Liver (tissue), 8 donors: ENCODE measurements at regions not wholly inside any gene's neighbourhood (a gene's known extent, or its start where the extent isn't known, plus 50 kb on each side); places are given as distances from the start of the nearest gene placed in this dataset.
A peak's percentile ranks its signal among the peaks of the same experiment; 100 is the strongest.

Experiments used
- DNase-seq: peaks from one replicate; pipeline ENCODE4 v3.0.0-alpha.2; 2017; ENCODE audit warnings: low spot score
- H3K27ac ChIP-seq, 2 donors: one replicate each; pipeline ENCODE4 v1.7.0; 2013; ENCODE audit warnings: inconsistent platforms in 2 of 2, low read length in 2 of 2, control low read depth in 1 of 2, low read depth in 1 of 2, mild to moderate bottlenecking in 1 of 2
- H3K27me3 ChIP-seq, 4 donors: one replicate each; pipeline versions ENCODE4 v1.6.1 to v1.7.0; 2013; ENCODE audit warnings: low read length in 3 of 4, inconsistent platforms in 1 of 4, mild to moderate bottlenecking in 1 of 4, moderate library complexity in 1 of 4; ENCODE audit not compliant: control insufficient read depth in 4 of 4, insufficient read depth in 4 of 4
- H3K36me3 ChIP-seq, 4 donors: one replicate each; pipeline versions ENCODE4 v1.6.1 to v1.7.0; 2013; ENCODE audit warnings: low read length in 3 of 4, mild to moderate bottlenecking in 3 of 4, low read depth in 1 of 4, moderate library complexity in 1 of 4; ENCODE audit not compliant: control insufficient read depth in 4 of 4, insufficient read depth in 3 of 4
- H3K4me1 ChIP-seq, 4 donors: one replicate each; pipeline versions ENCODE4 v1.6.1 to v1.7.0; 2013; ENCODE audit warnings: low read length in 3 of 4, mild to moderate bottlenecking in 3 of 4, moderate library complexity in 1 of 4; ENCODE audit not compliant: control insufficient read depth in 4 of 4, insufficient read depth in 4 of 4
- H3K4me3 ChIP-seq, 3 donors: one replicate each; pipeline versions ENCODE4 v1.6.1 to v1.7.0; 2013; ENCODE audit warnings: low read length in 3 of 3, control low read depth in 1 of 3, low read depth in 1 of 3, mild to moderate bottlenecking in 1 of 3
- H3K9ac ChIP-seq, 2 donors: one replicate each; pipeline ENCODE4 v1.7.0; 2013; ENCODE audit warnings: low read length in 2 of 2, mild to moderate bottlenecking in 2 of 2, moderate library complexity in 2 of 2, control low read depth in 1 of 2, low read depth in 1 of 2
- H3K9me3 ChIP-seq, 4 donors: one replicate each; pipeline versions ENCODE4 v1.6.1 to v1.7.0; 2013; ENCODE audit warnings: low read length in 3 of 4; ENCODE audit not compliant: control insufficient read depth in 4 of 4
- EGR1 ChIP-seq, 2 donors: IDR thresholded peaks; 2 replicates each; pipeline ENCODE4 v1.6.1; 2016 to 2018; ENCODE audit warnings: antibody characterized with exemption in 2 of 2, low read depth in 2 of 2
- FOXA1 ChIP-seq: IDR thresholded peaks from 2 replicates; pipeline ENCODE4 v1.6.1; 2016; ENCODE audit warnings: antibody characterized with exemption
- FOXA2 ChIP-seq: IDR thresholded peaks from 2 replicates; pipeline ENCODE4 v1.6.1; 2016; ENCODE audit warnings: antibody characterized with exemption
- GABPA ChIP-seq, 2 donors: IDR thresholded peaks in 1 of 2; conservative IDR thresholded peaks in 1 of 2; 2 replicates each; pipeline ENCODE4 v1.6.1; 2016; ENCODE audit warnings: antibody characterized with exemption in 2 of 2, mild to moderate bottlenecking in 1 of 2, moderate library complexity in 1 of 2
- HNF4A ChIP-seq, 2 donors: conservative IDR thresholded peaks; 2 replicates each; pipeline ENCODE4 v1.6.1; 2016; ENCODE audit warnings: antibody characterized with exemption in 2 of 2, mild to moderate bottlenecking in 2 of 2
- HNF4G ChIP-seq: IDR thresholded peaks from 2 replicates; pipeline ENCODE4 v1.6.1; 2016; ENCODE audit warnings: antibody characterized with exemption
- JUND ChIP-seq, 2 donors: IDR thresholded peaks; 2 replicates each; pipeline ENCODE4 v1.6.1; 2016; ENCODE audit warnings: antibody characterized with exemption in 2 of 2
- NR2F2 ChIP-seq: IDR thresholded peaks from 2 replicates; pipeline ENCODE4 v1.6.1; 2016; ENCODE audit warnings: antibody characterized with exemption
- RAD21 ChIP-seq, 2 donors: IDR thresholded peaks; 2 replicates each; pipeline ENCODE4 v1.6.1; 2016; ENCODE audit warnings: antibody characterized with exemption in 2 of 2, mild to moderate bottlenecking in 2 of 2
- RXRA ChIP-seq, 2 donors: IDR thresholded peaks; 2 replicates each; pipeline ENCODE4 v1.6.1; 2017 to 2018; ENCODE audit warnings: antibody characterized with exemption in 2 of 2, mild to moderate bottlenecking in 1 of 2
- SP1 ChIP-seq: IDR thresholded peaks from 2 replicates; pipeline ENCODE4 v1.6.1; 2018; ENCODE audit warnings: antibody characterized with exemption, mild to moderate bottlenecking
- TAF1 ChIP-seq: conservative IDR thresholded peaks from 2 replicates; pipeline ENCODE4 v1.6.1; 2016; ENCODE audit warnings: antibody characterized with exemption, mild to moderate bottlenecking
- YY1 ChIP-seq: IDR thresholded peaks from 2 replicates; pipeline ENCODE4 v1.6.1; 2016; ENCODE audit warnings: antibody characterized with exemption, mild to moderate bottlenecking
- WGBS: extraction: QIAGEN DNeasy Blood & Tissue Kit; methylation state at CpG from one replicate; pipeline ENCODE4 v1.1.7; 2013; 5-methylcytosine and 5-hydroxymethylcytosine counted together
- TF ChIP-seq, protein P1 (sequence below): IDR thresholded peaks from 2 replicates; pipeline ENCODE4 v1.6.1; 2016; ENCODE audit warnings: antibody characterized with exemption, mild to moderate bottlenecking
- TF ChIP-seq, protein P2 (sequence below): IDR thresholded peaks from 2 replicates; pipeline ENCODE4 v1.6.1; 2016; ENCODE audit warnings: antibody characterized with exemption
- TF ChIP-seq, protein P3 (sequence below): IDR thresholded peaks from 2 replicates; pipeline ENCODE4 v1.6.1; 2016; ENCODE audit warnings: antibody characterized with exemption
- TF ChIP-seq, protein P4 (sequence below): fragments of 150-350 bp; IDR thresholded peaks from 2 replicates; pipeline ENCODE4 v1.5.1; 2017; ENCODE audit warnings: improper control_type of control experiment, low read depth, low read length; ENCODE audit not compliant: missing input control
- TF ChIP-seq, protein P5 (sequence below): IDR thresholded peaks from 2 replicates; pipeline ENCODE4 v1.6.1; 2016; ENCODE audit warnings: antibody characterized with exemption
- donor health status: healthy.
- donor health status: healthy.
- donor health status: healthy.
- donor health status: healthy.
- donor health status: healthy.

DNA sequence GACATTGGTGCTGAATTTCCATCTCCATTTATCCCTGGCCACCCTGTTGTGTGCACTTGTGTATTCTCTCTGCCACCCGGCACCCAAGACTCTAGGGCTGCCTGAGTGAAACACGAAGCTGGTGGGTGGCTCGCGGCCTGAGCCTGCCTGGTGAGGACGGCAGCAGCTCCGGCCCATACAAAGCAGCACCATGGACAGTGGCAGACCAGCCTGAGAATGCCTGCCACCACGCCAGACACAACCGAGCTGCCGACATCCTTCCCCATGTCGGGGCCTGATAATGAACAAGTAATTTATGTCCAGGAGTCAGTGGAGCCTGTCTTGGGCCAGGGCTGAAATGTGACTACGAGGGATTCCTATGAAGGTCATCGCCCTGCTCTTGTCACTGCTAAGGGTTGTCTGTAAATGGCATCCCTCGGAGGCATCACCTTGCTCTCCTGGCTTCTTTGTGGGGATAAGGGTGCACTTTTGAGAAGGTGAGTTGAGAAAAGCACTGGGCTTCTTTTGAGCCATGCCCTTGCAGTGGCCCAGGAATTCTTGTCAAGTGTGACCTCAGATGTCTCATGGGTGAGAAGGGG lies 175.7 kb downstream of the MELK start:
- TF ChIP-seq YY1 = no peak
- TF ChIP-seq, protein P1, sequence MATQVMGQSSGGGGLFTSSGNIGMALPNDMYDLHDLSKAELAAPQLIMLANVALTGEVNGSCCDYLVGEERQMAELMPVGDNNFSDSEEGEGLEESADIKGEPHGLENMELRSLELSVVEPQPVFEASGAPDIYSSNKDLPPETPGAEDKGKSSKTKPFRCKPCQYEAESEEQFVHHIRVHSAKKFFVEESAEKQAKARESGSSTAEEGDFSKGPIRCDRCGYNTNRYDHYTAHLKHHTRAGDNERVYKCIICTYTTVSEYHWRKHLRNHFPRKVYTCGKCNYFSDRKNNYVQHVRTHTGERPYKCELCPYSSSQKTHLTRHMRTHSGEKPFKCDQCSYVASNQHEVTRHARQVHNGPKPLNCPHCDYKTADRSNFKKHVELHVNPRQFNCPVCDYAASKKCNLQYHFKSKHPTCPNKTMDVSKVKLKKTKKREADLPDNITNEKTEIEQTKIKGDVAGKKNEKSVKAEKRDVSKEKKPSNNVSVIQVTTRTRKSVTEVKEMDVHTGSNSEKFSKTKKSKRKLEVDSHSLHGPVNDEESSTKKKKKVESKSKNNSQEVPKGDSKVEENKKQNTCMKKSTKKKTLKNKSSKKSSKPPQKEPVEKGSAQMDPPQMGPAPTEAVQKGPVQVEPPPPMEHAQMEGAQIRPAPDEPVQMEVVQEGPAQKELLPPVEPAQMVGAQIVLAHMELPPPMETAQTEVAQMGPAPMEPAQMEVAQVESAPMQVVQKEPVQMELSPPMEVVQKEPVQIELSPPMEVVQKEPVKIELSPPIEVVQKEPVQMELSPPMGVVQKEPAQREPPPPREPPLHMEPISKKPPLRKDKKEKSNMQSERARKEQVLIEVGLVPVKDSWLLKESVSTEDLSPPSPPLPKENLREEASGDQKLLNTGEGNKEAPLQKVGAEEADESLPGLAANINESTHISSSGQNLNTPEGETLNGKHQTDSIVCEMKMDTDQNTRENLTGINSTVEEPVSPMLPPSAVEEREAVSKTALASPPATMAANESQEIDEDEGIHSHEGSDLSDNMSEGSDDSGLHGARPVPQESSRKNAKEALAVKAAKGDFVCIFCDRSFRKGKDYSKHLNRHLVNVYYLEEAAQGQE = peak; percentile 99
- no peak for TF ChIP-seq TAF1
- Histone ChIP-seq H3K4me1 (no peaks in the 10 kb centered on the region), H3K9ac (no peak overlapping the region), H3K4me3 (no peak overlapping the region), H3K27ac (no peak overlapping the region), H3K9me3 (no peaks in the 10 kb centered on the region), H3K36me3 (no peaks in the 10 kb centered on the region), H3K27me3 (peaks cover 0 to 11% (median 1%) of the 10 kb centered on the region in 4 donors)
- WGBS = 20% methylated on average over 13 of the region's 13 CpGs
- peak; percentile 56 for DNase-seq

DNA sequence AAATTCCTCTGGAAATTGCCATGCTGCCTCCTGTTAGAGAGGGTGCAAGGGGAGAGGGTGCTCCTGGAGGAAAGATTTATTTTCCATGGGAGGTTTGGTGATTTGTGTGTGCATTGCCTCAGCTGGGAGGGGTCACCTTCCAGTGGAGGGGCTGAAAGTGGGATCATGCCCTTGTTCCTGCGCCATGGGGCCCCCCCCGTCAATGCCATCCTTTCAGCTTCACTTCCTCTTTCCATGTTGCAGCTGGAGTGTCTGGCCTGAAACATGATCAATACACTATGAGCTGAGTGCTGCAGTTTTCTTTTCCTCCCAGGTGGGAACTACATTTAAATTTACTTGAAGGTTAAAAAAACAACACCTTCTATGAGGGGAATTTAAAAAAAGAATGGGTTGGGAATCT lies 176.8 kb downstream of the MELK start:
- no peak for DNase-seq
- Histone ChIP-seq H3K36me3 (no peaks in the 10 kb centered on the region), H3K27me3 (peaks cover 0 to 13% (median 1%) of the 10 kb centered on the region in 4 donors), H3K4me3 (no peak overlapping the region), H3K9ac (no peak overlapping the region), H3K27ac (no peak overlapping the region), H3K4me1 (no peaks in the 10 kb centered on the region), H3K9me3 (no peaks in the 10 kb centered on the region)
- 42% methylated on average over 2 of the region's 2 CpGs for WGBS
- TF ChIP-seq, protein P2, sequence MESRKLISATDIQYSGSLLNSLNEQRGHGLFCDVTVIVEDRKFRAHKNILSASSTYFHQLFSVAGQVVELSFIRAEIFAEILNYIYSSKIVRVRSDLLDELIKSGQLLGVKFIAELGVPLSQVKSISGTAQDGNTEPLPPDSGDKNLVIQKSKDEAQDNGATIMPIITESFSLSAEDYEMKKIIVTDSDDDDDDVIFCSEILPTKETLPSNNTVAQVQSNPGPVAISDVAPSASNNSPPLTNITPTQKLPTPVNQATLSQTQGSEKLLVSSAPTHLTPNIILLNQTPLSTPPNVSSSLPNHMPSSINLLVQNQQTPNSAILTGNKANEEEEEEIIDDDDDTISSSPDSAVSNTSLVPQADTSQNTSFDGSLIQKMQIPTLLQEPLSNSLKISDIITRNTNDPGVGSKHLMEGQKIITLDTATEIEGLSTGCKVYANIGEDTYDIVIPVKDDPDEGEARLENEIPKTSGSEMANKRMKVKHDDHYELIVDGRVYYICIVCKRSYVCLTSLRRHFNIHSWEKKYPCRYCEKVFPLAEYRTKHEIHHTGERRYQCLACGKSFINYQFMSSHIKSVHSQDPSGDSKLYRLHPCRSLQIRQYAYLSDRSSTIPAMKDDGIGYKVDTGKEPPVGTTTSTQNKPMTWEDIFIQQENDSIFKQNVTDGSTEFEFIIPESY = no peak
- TF ChIP-seq EGR1 (IDR thresholded peaks at IDR 0.05; ENCODE audit: low read depth in 2 of 2) = no peak
- no peak for TF ChIP-seq NR2F2
- TF ChIP-seq SP1 = no peak
- TF ChIP-seq FOXA1 = no peak
- TF ChIP-seq, protein P3, sequence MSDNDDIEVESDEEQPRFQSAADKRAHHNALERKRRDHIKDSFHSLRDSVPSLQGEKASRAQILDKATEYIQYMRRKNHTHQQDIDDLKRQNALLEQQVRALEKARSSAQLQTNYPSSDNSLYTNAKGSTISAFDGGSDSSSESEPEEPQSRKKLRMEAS = no peak
- TF ChIP-seq FOXA2 = no peak
- TF ChIP-seq HNF4A (conservative IDR thresholded peaks at IDR 0.05) = no peak
- TF ChIP-seq, protein P4, sequence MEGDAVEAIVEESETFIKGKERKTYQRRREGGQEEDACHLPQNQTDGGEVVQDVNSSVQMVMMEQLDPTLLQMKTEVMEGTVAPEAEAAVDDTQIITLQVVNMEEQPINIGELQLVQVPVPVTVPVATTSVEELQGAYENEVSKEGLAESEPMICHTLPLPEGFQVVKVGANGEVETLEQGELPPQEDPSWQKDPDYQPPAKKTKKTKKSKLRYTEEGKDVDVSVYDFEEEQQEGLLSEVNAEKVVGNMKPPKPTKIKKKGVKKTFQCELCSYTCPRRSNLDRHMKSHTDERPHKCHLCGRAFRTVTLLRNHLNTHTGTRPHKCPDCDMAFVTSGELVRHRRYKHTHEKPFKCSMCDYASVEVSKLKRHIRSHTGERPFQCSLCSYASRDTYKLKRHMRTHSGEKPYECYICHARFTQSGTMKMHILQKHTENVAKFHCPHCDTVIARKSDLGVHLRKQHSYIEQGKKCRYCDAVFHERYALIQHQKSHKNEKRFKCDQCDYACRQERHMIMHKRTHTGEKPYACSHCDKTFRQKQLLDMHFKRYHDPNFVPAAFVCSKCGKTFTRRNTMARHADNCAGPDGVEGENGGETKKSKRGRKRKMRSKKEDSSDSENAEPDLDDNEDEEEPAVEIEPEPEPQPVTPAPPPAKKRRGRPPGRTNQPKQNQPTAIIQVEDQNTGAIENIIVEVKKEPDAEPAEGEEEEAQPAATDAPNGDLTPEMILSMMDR = no peak
- TF ChIP-seq RXRA (IDR thresholded peaks at IDR 0.05) = no peak
- TF ChIP-seq RAD21 (IDR thresholded peaks at IDR 0.05) = no peak
- TF ChIP-seq, protein P5, sequence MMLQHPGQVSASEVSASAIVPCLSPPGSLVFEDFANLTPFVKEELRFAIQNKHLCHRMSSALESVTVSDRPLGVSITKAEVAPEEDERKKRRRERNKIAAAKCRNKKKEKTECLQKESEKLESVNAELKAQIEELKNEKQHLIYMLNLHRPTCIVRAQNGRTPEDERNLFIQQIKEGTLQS = no peak
- no peak for TF ChIP-seq TAF1
- no peak for TF ChIP-seq HNF4G
- no peak for TF ChIP-seq JUND (IDR thresholded peaks at IDR 0.05)
- TF ChIP-seq GABPA (IDR thresholded peaks at IDR 0.05 in 1 of 2, conservative IDR thresholded peaks at IDR 0.05 in 1 of 2) = no peak
